Colonic mucosa (tissue), 4 donors: ENCODE measurements at regions not wholly inside any gene's neighbourhood (a gene's known extent, or its start where the extent isn't known, plus 50 kb on each side); places are given as distances from the start of the nearest gene placed in this dataset.

Experiments used
- DNase-seq: peaks from one replicate; pipeline ENCODE4 v3.0.0-alpha.2; 2020
- H3K27ac ChIP-seq: fragments of 200-600 bp; one replicate; pipeline ENCODE4 v1.8.0; 2021
- H3K27me3 ChIP-seq: fragments of 200-600 bp; one replicate; pipeline ENCODE4 v1.8.0; 2021
- H3K36me3 ChIP-seq: fragments of 200-600 bp; one replicate; pipeline ENCODE4 v1.8.0; 2021
- H3K4me1 ChIP-seq: fragments of 200-600 bp; one replicate; pipeline ENCODE4 v1.8.0; 2021; ENCODE audit warnings: mild to moderate bottlenecking
- H3K4me3 ChIP-seq: fragments of 200-600 bp; one replicate; pipeline ENCODE4 v1.8.0; 2021
- H3K9ac ChIP-seq, 2 donors: one replicate each; pipeline ENCODE4 v1.7.0; 2013; ENCODE audit warnings: control low read depth in 2 of 2, low read depth in 2 of 2, low read length in 2 of 2
- H3K9me3 ChIP-seq: fragments of 200-600 bp; one replicate; pipeline ENCODE4 v1.8.0; 2021
- intact Hi-C: fragments of 100-400 bp; cut with DNase I; formaldehyde crosslinking; loops from one replicate; pipeline ENCODE4 v1.14.1; 2022
- TF ChIP-seq, protein P1 (sequence below): fragments of 200-600 bp; IDR thresholded peaks from one replicate; pipeline ENCODE4 v1.8.0; 2022; ENCODE audit warnings: antibody characterized with exemption, mild to moderate bottlenecking
- donor health status: healthy.
- donor health status: DM: no; HTN: no; CAD: no.
- donor health status: DM: no; HTN: no; CAD: no.

- Histone ChIP-seq H3K27ac (no peak overlapping the region), H3K27me3 (no peaks in the 10 kb centered on the region), H3K4me1 (no peaks in the 10 kb centered on the region), H3K4me3 (no peak overlapping the region), H3K9ac (no peak overlapping the region), H3K9me3 (no peaks in the 10 kb centered on the region), H3K36me3 (no peaks in the 10 kb centered on the region)
- TF ChIP-seq, protein P1, sequence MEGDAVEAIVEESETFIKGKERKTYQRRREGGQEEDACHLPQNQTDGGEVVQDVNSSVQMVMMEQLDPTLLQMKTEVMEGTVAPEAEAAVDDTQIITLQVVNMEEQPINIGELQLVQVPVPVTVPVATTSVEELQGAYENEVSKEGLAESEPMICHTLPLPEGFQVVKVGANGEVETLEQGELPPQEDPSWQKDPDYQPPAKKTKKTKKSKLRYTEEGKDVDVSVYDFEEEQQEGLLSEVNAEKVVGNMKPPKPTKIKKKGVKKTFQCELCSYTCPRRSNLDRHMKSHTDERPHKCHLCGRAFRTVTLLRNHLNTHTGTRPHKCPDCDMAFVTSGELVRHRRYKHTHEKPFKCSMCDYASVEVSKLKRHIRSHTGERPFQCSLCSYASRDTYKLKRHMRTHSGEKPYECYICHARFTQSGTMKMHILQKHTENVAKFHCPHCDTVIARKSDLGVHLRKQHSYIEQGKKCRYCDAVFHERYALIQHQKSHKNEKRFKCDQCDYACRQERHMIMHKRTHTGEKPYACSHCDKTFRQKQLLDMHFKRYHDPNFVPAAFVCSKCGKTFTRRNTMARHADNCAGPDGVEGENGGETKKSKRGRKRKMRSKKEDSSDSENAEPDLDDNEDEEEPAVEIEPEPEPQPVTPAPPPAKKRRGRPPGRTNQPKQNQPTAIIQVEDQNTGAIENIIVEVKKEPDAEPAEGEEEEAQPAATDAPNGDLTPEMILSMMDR: no peak
- intact Hi-C loops: no loop called here
- DNase-seq: no peak
Measured at GRCh38 chr12:97275728-97276590, 186.6 kb upstream of the RMST start.

- intact Hi-C loops: no loop called here
- Histone ChIP-seq H3K27ac (no peak overlapping the region), H3K9me3 (no peaks in the 10 kb centered on the region), H3K36me3 (no peaks in the 10 kb centered on the region), H3K27me3 (no peaks in the 10 kb centered on the region), H3K4me3 (no peak overlapping the region), H3K4me1 (no peaks in the 10 kb centered on the region), H3K9ac (no peak overlapping the region)
- TF ChIP-seq, protein P1: no peak
- DNase-seq: no peak
Measured at GRCh38 chr12:97276661-97277429, 185.8 kb upstream of the RMST start.

- no peaks in the 10 kb centered on the region for H3K9me3 ChIP-seq
- H3K4me1 ChIP-seq: no peaks in the 10 kb centered on the region
- no peaks in the 10 kb centered on the region for H3K27me3 ChIP-seq
- no peak for DNase-seq
- TF ChIP-seq, protein P1: no peak
- intact Hi-C loops: no loop called here
- H3K9ac ChIP-seq: no peak overlapping the region
- no peaks in the 10 kb centered on the region for H3K36me3 ChIP-seq
- no peak overlapping the region for H3K27ac ChIP-seq
- H3K4me3 ChIP-seq: no peak overlapping the region
Measured at GRCh38 chr12:97283297-97283696, 179.3 kb upstream of the RMST start.

DNA sequence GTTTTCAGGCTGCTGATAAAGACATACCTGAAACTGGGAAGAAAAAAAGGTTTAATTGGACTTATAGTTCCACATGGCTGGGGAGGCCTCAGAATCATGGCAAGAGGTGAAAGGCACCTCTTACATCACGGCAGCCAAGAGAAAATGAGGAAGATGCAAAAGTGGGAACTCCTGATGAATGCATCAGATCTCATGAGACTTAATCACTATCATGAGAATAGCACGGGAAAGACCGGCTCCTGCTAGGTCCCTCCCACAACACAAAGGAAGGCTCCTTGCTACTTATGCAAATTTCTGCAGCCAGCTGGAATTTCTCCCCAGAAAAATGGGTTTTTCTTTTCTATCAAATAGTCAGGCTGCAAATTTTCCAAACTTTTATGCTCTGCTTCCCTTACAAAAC, 174.1 kb upstream of the RMST start:
- no peak overlapping the region for H3K27ac ChIP-seq
- no peak for DNase-seq
- H3K9ac ChIP-seq: no peak overlapping the region
- H3K36me3 ChIP-seq: no peaks in the 10 kb centered on the region
- no peaks in the 10 kb centered on the region for H3K9me3 ChIP-seq
- TF ChIP-seq, protein P1: no peak
- intact Hi-C loops: no loop called here
- no peaks in the 10 kb centered on the region for H3K27me3 ChIP-seq
- H3K4me1 ChIP-seq: no peaks in the 10 kb centered on the region
- H3K4me3 ChIP-seq: no peak overlapping the region

DNA sequence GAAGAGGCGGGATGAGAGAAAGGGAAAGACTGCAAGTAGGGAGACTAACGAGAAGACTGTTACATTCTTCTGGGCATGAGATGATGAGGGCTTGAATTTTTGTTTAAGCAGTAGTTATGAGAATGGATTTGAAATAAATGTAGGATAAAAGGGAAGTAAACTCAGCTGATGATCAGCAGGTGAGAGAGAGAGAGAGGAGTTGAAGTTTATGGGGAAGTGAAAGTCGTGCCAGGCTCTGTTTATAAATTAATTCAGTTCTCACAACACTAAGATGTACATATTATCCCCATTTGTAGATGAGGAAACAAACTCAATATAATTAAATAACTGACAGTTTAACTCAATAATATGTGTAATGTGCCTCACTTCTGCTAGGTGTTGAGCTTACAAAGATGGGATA, 170.0 kb upstream of the RMST start:
- Histone ChIP-seq H3K4me1 (no peaks in the 10 kb centered on the region), H3K9me3 (no peaks in the 10 kb centered on the region), H3K27ac (no peak overlapping the region), H3K9ac (no peak overlapping the region), H3K27me3 (no peaks in the 10 kb centered on the region), H3K36me3 (no peaks in the 10 kb centered on the region), H3K4me3 (no peak overlapping the region)
- no peak for DNase-seq
- intact Hi-C loops: no loop called here
- TF ChIP-seq, protein P1: no peak
